Superior temporal gyrus (tissue), 1 donor: ENCODE measurements at regions not wholly inside any gene's neighbourhood (a gene's known extent, or its start where the extent isn't known, plus 50 kb on each side); places are given as distances from the start of the nearest gene placed in this dataset.
"Not testable (repeated sequence)": the region's sequence is repeated elsewhere in the genome, so short reads cannot be mapped to it uniquely, and the experiment has no call there.

ENCODE experiments used
- DNase-seq: peaks from one replicate; pipeline ENCODE4 v3.0.0-alpha.2; 2016; ENCODE audit errors: extremely low spot score

GRCh38 chr4:189870511-189871234, 70.0 kb upstream of the FRG1 start:
- no peak for DNase-seq

DNA sequence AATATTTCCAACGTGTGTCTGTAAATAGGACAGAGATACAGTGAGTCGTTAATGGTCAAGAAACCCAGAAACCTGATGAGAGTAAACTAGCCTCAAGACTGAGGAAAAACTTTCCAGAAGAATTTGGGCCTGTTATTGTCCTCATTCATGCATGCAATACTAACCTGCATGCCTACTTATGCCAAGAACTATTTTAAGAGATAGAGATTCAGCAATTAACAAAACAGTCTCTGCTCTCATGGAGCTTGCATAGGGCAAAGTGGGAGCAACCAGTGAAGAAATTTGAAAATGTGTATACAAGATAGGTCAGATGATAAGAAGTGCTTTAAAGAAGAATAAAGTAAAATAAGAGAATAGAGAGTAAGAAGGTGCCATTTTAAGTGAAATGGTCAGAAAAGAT, 66.1 kb upstream of the FRG1 start:
- DNase-seq = no peak

- DNase-seq = not testable (repeated sequence)
These were observed 59.5 kb upstream of the FRG1 start for GRCh38 chr4:189881190-189881589.

- DNase-seq = not testable (repeated sequence)
These were observed 52.3 kb upstream of the FRG1 start for GRCh38 chr4:189888407-189888806.
